ENCODE measurements at regions not wholly inside any gene's neighbourhood (a gene's known extent, or its start where the extent isn't known, plus 50 kb on each side); places are given as distances from the start of the nearest gene placed in this dataset.

- H3K79me1 ChIP-seq (ENCODE audit: low read depth, low read length) = no peaks in the 10 kb centered on the region
- no peaks in the 10 kb centered on the region for H4K20me1 ChIP-seq (replicated peaks in 1 of 2; ENCODE audit: control insufficient read depth in 1 of 2, insufficient read depth in 2 of 2, low read length in 2 of 2)
- H3K79me2 ChIP-seq (ENCODE audit: control insufficient read depth in 1 of 2, insufficient read depth in 2 of 2, low read length in 2 of 2) = no peaks in the 10 kb centered on the region
- no peak overlapping the region for H2BK5ac ChIP-seq (ENCODE audit: low read depth, low read length)
- no peak overlapping the region for H2BK20ac ChIP-seq (ENCODE audit: low read length)
- H4K5ac ChIP-seq (ENCODE audit: insufficient read length, low read depth, low read length) = no peak overlapping the region
- no peak overlapping the region for H3K14ac ChIP-seq (ENCODE audit: insufficient read length)
- no peak for FAIRE-seq
- no peaks in the 10 kb centered on the region for H3K23me2 ChIP-seq (ENCODE audit: low read depth, low read length)
- no peak overlapping the region for H3K56ac ChIP-seq (replicated peaks; ENCODE audit: insufficient read length, low read depth, low read length)
- H3K27me3 ChIP-seq (replicated peaks in 1 of 4; ENCODE audit: control insufficient read depth in 3 of 4, extremely low read depth in 1 of 4, insufficient read depth in 3 of 4, low read length in 3 of 4) = no peaks in the 10 kb centered on the region
- no peaks in the 10 kb centered on the region for H3K4me1 ChIP-seq (replicated peaks in 1 of 4; ENCODE audit: control insufficient read depth in 3 of 4, insufficient read depth in 4 of 4, low read length in 3 of 4)
- no peak overlapping the region for H4K91ac ChIP-seq (replicated peaks; ENCODE audit: insufficient read length, low read length)
- H2AFZ ChIP-seq (ENCODE audit: low read length) = no peak overlapping the region
- no peak overlapping the region for H4K8ac ChIP-seq (ENCODE audit: extremely low read depth, insufficient read depth, low read length)
- WGBS, 2 experiments (ENCODE audit: extremely low coverage in 1 of 2, insufficient coverage in 1 of 2, insufficient read length in 1 of 2, insufficient replicate concordance in 2 of 2, low coverage in 1 of 2, low lambda C conversion rate in 2 of 2, missing lambda C conversion rate in 1 of 2) = 59% methylated on average over 3 of the region's 3 CpGs; no CpG with 5 or more reads in 1 of the 2 experiments
- H3K36me3 ChIP-seq (ENCODE audit: control insufficient read depth in 2 of 4, insufficient read depth in 4 of 4, low read length in 3 of 4) = no peaks in the 10 kb centered on the region
- DNase-seq (ENCODE audit: low read depth in 1 of 2, low spot score in 2 of 2) = no peak
- H2BK12ac ChIP-seq (ENCODE audit: low read depth, low read length) = no peak overlapping the region
- H2AK5ac ChIP-seq (ENCODE audit: low read depth, low read length) = no peak overlapping the region
- no peak overlapping the region for H2BK120ac ChIP-seq (replicated peaks; ENCODE audit: low read depth, low read length)
- no peak overlapping the region for H3K4me2 ChIP-seq (ENCODE audit: insufficient read depth in 1 of 2, low read depth in 2 of 2, low read length in 2 of 2)
- no peak overlapping the region for H3K27ac ChIP-seq (ENCODE audit: low read depth, low read length)
- CTCF ChIA-PET (ENCODE audit: partially characterized antibody) = interaction anchor here (0.6 kb wide), 1 partner anchor 650 kb away, joined by 4 read pairs; no protein-coding TSS in a partner anchor
- no peak overlapping the region for H3K18ac ChIP-seq (ENCODE audit: extremely low read depth, low read length)
- TF ChIP-seq CEBPB (IDR thresholded peaks at IDR 0.05; ENCODE audit: low read depth, low read length) (0 out of 2 replicates have a peak, but pooled peaks have one; percentile 3), TBP (IDR thresholded peaks at IDR 0.05; ENCODE audit: low read depth, low read length) (no peak)
- H3K9ac ChIP-seq (replicated peaks in 1 of 4; ENCODE audit: extremely low read depth in 1 of 4, low read depth in 3 of 4, low read length in 3 of 4) = no peak overlapping the region
- POLR2A ChIA-PET (ENCODE audit: partially characterized antibody) = no interaction called here
- H2BK15ac ChIP-seq (ENCODE audit: low read length) = no peak overlapping the region
- H3K4me3 ChIP-seq (ENCODE audit: extremely low read depth in 1 of 4, insufficient read depth in 2 of 4, low read depth in 3 of 4, low read length in 4 of 4) = no peak overlapping the region
- no peak overlapping the region for H3K23ac ChIP-seq (ENCODE audit: insufficient read length)
- no peaks in the 10 kb centered on the region for H3K9me3 ChIP-seq (ENCODE audit: insufficient read depth in 2 of 2, low read depth in 1 of 2, low read length in 1 of 2)
- H3K4ac ChIP-seq (replicated peaks; ENCODE audit: insufficient read length, low read depth, low read length) = no peak overlapping the region
Measured at GRCh38 chr5:57932761-57933160, 450.1 kb upstream of the ACTBL2 start.

All from H1 (cell line).